LNCAP (cell line): ENCODE measurements at regions not wholly inside any gene's neighbourhood (a gene's known extent, or its start where the extent isn't known, plus 50 kb on each side); places are given as distances from the start of the nearest gene placed in this dataset.

ENCODE experiments used
- CTCF ChIP-seq: fragments of 450-650 bp; IDR thresholded peaks from 2 replicates; pipeline ENCODE4 v1.5.1; 2017; ENCODE audit warnings: mild to moderate bottlenecking

GRCh38 chr1:3954170-3955169 lies 54.4 kb upstream of the C1orf174 start:
- no peak for TF ChIP-seq CTCF

GRCh38 chr1:3955196-3955772 lies 55.2 kb upstream of the C1orf174 start:
- TF ChIP-seq CTCF = no peak

- no peak for TF ChIP-seq CTCF
Measured at GRCh38 chr1:3956527-3957170, 56.6 kb upstream of the C1orf174 start.

- TF ChIP-seq CTCF = no peak
Measured at GRCh38 chr1:3959361-3959760, 59.3 kb upstream of the C1orf174 start.

- no peak for TF ChIP-seq CTCF
Measured at GRCh38 chr1:3963554-3963953, 63.5 kb upstream of the C1orf174 start.

GRCh38 chr1:3965693-3966092 lies 65.6 kb upstream of the C1orf174 start:
- TF ChIP-seq CTCF = no peak

- TF ChIP-seq CTCF = no peak
Measured at GRCh38 chr1:3968851-3969250, 68.8 kb upstream of the C1orf174 start.
